ENCODE measurements at regions not wholly inside any gene's neighbourhood (a gene's known extent, or its start where the extent isn't known, plus 50 kb on each side); places are given as distances from the start of the nearest gene placed in this dataset.
"Not testable (repeated sequence)": the region's sequence is repeated elsewhere in the genome, so short reads cannot be mapped to it uniquely, and the experiment has no call there.

- DNase-seq (ENCODE audit: extremely low spot score, unreplicated experiment) = no peak
- Mint-ChIP-seq H3K36me3 (no peaks in the 10 kb centered on the region), H3K4me3 (no peak overlapping the region), H3K4me1 (ENCODE audit: unreplicated experiment) (no peaks in the 10 kb centered on the region), H3K27ac (no peak overlapping the region), H3K27me3 (peaks cover 3% of the 10 kb centered on the region), H3K9me3 (no peaks in the 10 kb centered on the region)
- no peak for TF ChIP-seq CTCF (conservative IDR thresholded peaks at IDR 0.05)
Measured at GRCh38 chr6:157748839-157749571, 74.0 kb upstream of the SNX9 start.

DNA sequence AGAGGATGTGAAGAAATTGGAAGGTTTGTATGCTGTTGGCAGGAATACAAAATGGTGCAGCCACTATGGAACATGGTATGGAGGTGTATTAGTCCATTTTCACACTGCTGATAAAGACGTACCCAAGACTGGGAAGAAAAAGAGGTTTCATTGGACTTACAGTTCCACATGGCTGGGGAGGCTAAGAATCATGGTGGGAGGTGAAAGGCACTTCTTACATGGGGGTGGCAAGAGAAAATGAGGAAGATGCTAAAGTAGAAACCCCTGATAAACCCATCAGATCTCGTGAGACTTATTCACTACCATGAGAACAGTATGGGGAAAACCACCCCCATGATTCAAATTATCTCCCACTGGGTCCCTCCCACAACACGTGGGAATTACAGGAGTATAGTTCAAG lies 72.1 kb upstream of the SNX9 start:
- not testable (repeated sequence) for H3K4me3 Mint-ChIP-seq; H3K4me1 Mint-ChIP-seq (ENCODE audit: unreplicated experiment); H3K9me3 Mint-ChIP-seq; DNase-seq (ENCODE audit: extremely low spot score, unreplicated experiment); H3K27me3 Mint-ChIP-seq; H3K27ac Mint-ChIP-seq; H3K36me3 Mint-ChIP-seq

- no peak for DNase-seq (ENCODE audit: extremely low spot score, unreplicated experiment)
- no peak overlapping the region for H3K4me3 Mint-ChIP-seq
- no peak overlapping the region for H3K27ac Mint-ChIP-seq
- H3K9me3 Mint-ChIP-seq = no peaks in the 10 kb centered on the region
- H3K27me3 Mint-ChIP-seq = peaks cover 3% of the 10 kb centered on the region
- H3K36me3 Mint-ChIP-seq = no peaks in the 10 kb centered on the region
- H3K4me1 Mint-ChIP-seq (ENCODE audit: unreplicated experiment) = peaks cover 5% of the 10 kb centered on the region
- TF ChIP-seq CTCF (conservative IDR thresholded peaks at IDR 0.05) = no peak
Measured at GRCh38 chr6:157751547-157752200, 71.4 kb upstream of the SNX9 start.

GRCh38 chr6:157752879-157753278 lies 70.2 kb upstream of the SNX9 start:
- H3K36me3 Mint-ChIP-seq; H3K4me3 Mint-ChIP-seq; H3K27ac Mint-ChIP-seq; H3K9me3 Mint-ChIP-seq; H3K4me1 Mint-ChIP-seq (ENCODE audit: unreplicated experiment); DNase-seq (ENCODE audit: extremely low spot score, unreplicated experiment); H3K27me3 Mint-ChIP-seq: not testable (repeated sequence)

- Mint-ChIP-seq H3K27me3 (peaks cover 3% of the 10 kb centered on the region), H3K9me3 (no peaks in the 10 kb centered on the region), H3K27ac (no peak overlapping the region), H3K4me3 (no peak overlapping the region), H3K4me1 (ENCODE audit: unreplicated experiment) (peaks cover 8% of the 10 kb centered on the region), H3K36me3 (no peaks in the 10 kb centered on the region)
- TF ChIP-seq CTCF (conservative IDR thresholded peaks at IDR 0.05) = no peak
- no peak for DNase-seq (ENCODE audit: extremely low spot score, unreplicated experiment)
Measured at GRCh38 chr6:157753291-157753690, 69.8 kb upstream of the SNX9 start.

DNA sequence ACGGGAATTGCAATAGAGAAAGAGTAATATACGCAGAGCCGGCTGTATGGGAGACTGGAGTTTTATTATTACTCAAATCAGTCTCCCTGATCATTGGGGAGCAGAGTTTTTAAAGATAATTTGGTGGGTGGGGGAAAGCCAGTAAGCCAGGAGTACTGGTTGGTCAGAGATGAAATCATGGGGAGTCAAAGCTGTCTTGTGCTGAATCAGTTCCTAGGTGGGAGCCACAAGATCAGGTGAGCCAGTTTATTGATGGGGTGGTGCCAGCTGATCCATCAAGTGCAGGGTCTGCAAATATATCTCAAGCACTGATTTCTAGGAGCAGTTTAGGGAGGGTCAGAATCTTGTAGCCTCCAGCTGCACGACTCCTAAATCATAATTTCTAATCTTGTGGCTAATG lies 69.2 kb upstream of the SNX9 start:
- H3K9me3 Mint-ChIP-seq; H3K36me3 Mint-ChIP-seq; H3K4me1 Mint-ChIP-seq (ENCODE audit: unreplicated experiment); H3K27me3 Mint-ChIP-seq; DNase-seq (ENCODE audit: extremely low spot score, unreplicated experiment); H3K27ac Mint-ChIP-seq; H3K4me3 Mint-ChIP-seq: not testable (repeated sequence)

DNA sequence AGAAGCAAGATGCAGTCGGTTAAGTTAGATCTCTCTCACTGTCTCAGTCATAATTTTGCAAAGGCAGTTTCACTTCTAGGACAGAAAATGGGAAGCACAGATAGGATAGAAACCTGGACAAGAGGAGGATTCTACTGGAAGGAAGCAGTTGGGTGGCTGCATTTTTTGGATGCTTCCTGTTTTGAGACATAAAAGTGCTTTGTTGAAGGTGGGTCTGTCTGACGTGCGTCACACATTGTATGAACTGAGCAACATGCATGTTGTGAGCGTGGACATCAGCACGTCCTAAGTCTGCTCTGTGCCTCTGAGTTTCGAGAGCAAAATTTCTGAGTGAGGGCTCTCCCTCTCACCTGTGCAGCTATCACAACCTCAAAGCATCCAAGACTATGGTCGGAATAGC lies 68.7 kb upstream of the SNX9 start:
- H3K36me3 Mint-ChIP-seq = no peaks in the 10 kb centered on the region
- H3K4me3 Mint-ChIP-seq = no peak overlapping the region
- H3K27ac Mint-ChIP-seq = no peak overlapping the region
- no peak for DNase-seq (ENCODE audit: extremely low spot score, unreplicated experiment)
- peaks cover 8% of the 10 kb centered on the region for H3K4me1 Mint-ChIP-seq (ENCODE audit: unreplicated experiment)
- H3K9me3 Mint-ChIP-seq = no peaks in the 10 kb centered on the region
- H3K27me3 Mint-ChIP-seq = peaks cover 3% of the 10 kb centered on the region
- no peak for TF ChIP-seq CTCF (conservative IDR thresholded peaks at IDR 0.05)
